BLaER1 treated with 17β-estradiol and CSF1 and Interleukin-3, amounts not matched to agents 10 nM and 100 nM (cell line): ENCODE measurements at regions not wholly inside any gene's neighbourhood (a gene's known extent, or its start where the extent isn't known, plus 50 kb on each side); places are given as distances from the start of the nearest gene placed in this dataset.

Experiments
- H3K27ac ChIP-seq, 11 experiments: shearing (Covaris generic); formaldehyde crosslinking; 2 replicates each; pipeline ENCODE4 v1.8.1; 2022
- H3K27me3 ChIP-seq, 11 experiments: shearing (Covaris generic); formaldehyde crosslinking; 2 replicates each; pipeline ENCODE4 v1.8.1; 2022
- H3K36me3 ChIP-seq, 11 experiments: shearing (Covaris generic); formaldehyde crosslinking; 2 replicates each; pipeline ENCODE4 v1.8.1; 2022
- H3K4me1 ChIP-seq, 10 experiments: shearing (Covaris generic); formaldehyde crosslinking; 2 replicates each; pipeline ENCODE4 v1.8.1; 2022
- H3K4me2 ChIP-seq, 11 experiments: shearing (Covaris generic); formaldehyde crosslinking; 2 replicates each; pipeline ENCODE4 v1.8.1; 2022
- H3K4me3 ChIP-seq, 10 experiments: shearing (Covaris generic); formaldehyde crosslinking; 2 replicates each; pipeline ENCODE4 v1.8.1; 2022
- H3K9ac ChIP-seq, 11 experiments: shearing (Covaris generic); formaldehyde crosslinking; 2 replicates each; pipeline ENCODE4 v1.8.1; 2022
- H3K9me3 ChIP-seq, 11 experiments: shearing (Covaris generic); formaldehyde crosslinking; replicated peaks in 1 of 11; 2 replicates each; pipeline ENCODE4 v1.8.1; 2022
- H4K20me1 ChIP-seq, 11 experiments: shearing (Covaris generic); formaldehyde crosslinking; 2 replicates each; pipeline ENCODE4 v1.8.1; 2022
- Cebpa-rat ChIP-seq, 11 experiments: shearing (Covaris generic); IDR thresholded peaks; 2 replicates each; pipeline ENCODE4 v1.8.1; 2022

DNA sequence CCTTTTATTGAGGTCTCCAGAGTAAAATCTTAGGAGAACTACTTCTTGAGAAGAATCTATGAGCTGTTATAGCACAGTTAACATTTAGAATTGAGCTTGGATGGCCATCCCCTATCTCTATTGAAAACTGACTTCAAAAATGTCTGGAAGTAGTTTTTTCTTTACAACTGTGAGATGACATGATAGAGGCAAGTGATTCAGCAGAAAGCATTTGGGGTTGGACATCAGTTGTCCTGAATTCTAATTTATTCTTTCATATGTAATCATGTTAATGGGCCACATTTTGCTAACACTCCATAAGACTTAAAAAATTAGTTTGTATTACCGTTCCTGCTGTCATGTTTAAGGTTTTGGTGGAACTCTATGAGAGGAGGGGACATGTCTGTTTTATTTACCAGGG, 237.0 kb upstream of the SLC14A2 start:
- Histone ChIP-seq H3K9me3 (no peaks in the 10 kb centered on the region), H3K4me2 (no peak overlapping the region), H4K20me1 (no peaks in the 10 kb centered on the region), H3K27me3 (no peaks in the 10 kb centered on the region), H3K4me1 (peaks cover 0 to 27% (median 4%) of the 10 kb centered on the region in 10 experiments; a peak in 8 of 20 replicates), H3K4me3 (no peak overlapping the region), H3K27ac (no peak overlapping the region), H3K9ac (no peak overlapping the region), H3K36me3 (no peaks in the 10 kb centered on the region)
- no peak for TF ChIP-seq Cebpa-rat (IDR thresholded peaks at IDR 0.05)

DNA sequence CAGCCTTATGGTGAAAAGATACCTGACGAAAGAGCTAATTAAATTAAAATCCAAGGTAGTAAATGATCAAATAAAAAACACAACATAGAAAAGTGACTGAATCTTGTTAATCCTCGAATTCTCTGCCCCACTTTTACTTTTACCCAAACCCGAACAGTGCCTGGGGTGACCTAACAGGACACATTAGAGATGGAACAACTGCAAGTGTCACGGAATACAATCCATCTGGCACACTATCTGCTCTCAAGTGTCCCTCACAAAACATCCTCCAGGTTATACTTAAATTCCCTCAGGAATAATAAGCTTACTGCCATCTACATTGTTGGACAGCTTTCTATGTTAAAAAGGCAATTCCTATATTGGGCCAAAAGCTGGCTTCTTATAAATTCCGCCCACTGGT, 236.3 kb upstream of the SLC14A2 start:
- no peak overlapping the region for H3K4me3 ChIP-seq
- H3K36me3 ChIP-seq: no peaks in the 10 kb centered on the region
- no peak overlapping the region for H3K4me2 ChIP-seq
- H3K9ac ChIP-seq: no peak overlapping the region
- H3K4me1 ChIP-seq: peaks cover 0 to 21% (median 2%) of the 10 kb centered on the region in 10 experiments; a peak in 8 of 20 replicates
- no peaks in the 10 kb centered on the region for H3K9me3 ChIP-seq
- H3K27ac ChIP-seq: no peak overlapping the region
- H3K27me3 ChIP-seq: no peaks in the 10 kb centered on the region
- TF ChIP-seq Cebpa-rat (IDR thresholded peaks at IDR 0.05): no peak
- H4K20me1 ChIP-seq: no peaks in the 10 kb centered on the region

DNA sequence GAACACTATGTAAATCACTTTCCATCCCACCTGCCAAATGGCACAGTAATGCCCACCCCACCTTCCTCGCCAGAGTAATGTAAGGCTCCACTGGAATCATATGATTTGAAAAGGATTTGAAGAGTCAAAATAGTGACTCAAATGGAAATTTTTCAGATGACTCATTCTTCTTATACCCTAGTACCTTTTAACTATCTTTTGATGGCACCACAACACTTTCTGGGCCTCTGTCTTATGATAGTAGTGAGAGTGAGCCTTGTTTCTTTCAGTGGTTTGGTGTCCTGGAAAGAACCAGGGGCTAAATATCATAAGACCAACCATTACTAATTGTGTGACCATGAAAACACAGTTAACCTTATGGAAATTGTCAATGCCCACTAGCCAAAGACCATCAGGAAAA, 235.4 kb upstream of the SLC14A2 start:
- H3K36me3 ChIP-seq: no peaks in the 10 kb centered on the region
- peaks cover 0 to 14% (median 2%) of the 10 kb centered on the region in 10 experiments; a peak in 9 of 20 replicates for H3K4me1 ChIP-seq
- no peak overlapping the region for H3K27ac ChIP-seq
- no peaks in the 10 kb centered on the region for H3K27me3 ChIP-seq
- no peak for TF ChIP-seq Cebpa-rat (IDR thresholded peaks at IDR 0.05)
- H3K9me3 ChIP-seq: no peaks in the 10 kb centered on the region
- no peak overlapping the region for H3K4me2 ChIP-seq
- no peak overlapping the region for H3K4me3 ChIP-seq
- H4K20me1 ChIP-seq: no peaks in the 10 kb centered on the region
- H3K9ac ChIP-seq: no peak overlapping the region

DNA sequence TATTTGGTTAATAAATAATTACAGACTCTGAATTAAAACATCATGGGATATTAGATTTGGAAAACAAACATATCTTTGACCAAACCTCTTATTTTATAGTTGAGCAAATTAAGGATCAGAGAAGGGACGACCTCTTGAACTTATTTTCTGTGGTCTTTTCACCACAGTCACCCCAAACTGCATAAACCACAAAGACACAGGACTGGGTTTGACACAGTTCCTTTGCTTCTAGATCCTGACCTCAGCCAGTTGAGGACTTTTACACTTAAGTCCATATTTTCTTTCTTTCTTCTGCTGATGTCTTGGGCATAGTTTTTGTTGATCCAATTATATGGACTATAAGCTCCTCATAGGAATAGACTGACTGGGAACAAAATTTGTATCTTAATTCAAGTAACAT, 234.0 kb upstream of the SLC14A2 start:
- no peak overlapping the region; a peak in 1 of 22 replicates for H3K4me2 ChIP-seq
- H3K36me3 ChIP-seq: no peaks in the 10 kb centered on the region
- no peak overlapping the region for H3K9ac ChIP-seq
- H3K27me3 ChIP-seq: no peaks in the 10 kb centered on the region
- TF ChIP-seq Cebpa-rat (IDR thresholded peaks at IDR 0.05): no peak
- no peaks in the 10 kb centered on the region; a peak in 2 of 20 replicates for H3K4me1 ChIP-seq
- no peak overlapping the region for H3K27ac ChIP-seq
- no peaks in the 10 kb centered on the region for H3K9me3 ChIP-seq
- H3K4me3 ChIP-seq: no peak overlapping the region
- no peaks in the 10 kb centered on the region for H4K20me1 ChIP-seq

DNA sequence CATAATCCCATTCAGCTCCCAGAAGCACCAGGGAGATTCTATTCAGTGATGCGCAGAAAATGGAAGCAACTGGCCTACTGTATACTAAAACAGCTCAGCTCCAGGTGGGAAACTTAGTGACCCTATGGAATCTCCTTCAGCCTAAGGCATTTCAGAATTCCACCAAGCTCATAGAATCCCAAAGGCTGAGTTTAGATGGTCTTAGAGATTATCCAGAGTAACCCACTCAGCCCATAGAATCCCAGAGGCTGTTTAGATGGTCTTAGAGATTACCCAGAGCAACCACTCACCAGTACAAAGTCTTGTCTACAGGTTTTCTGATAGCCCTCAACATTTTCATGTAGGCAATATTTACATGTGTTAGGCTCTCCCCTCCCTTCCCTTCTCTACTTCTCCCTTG, 232.0 kb upstream of the SLC14A2 start:
- H4K20me1 ChIP-seq: no peaks in the 10 kb centered on the region
- H3K36me3 ChIP-seq: no peaks in the 10 kb centered on the region
- H3K27me3 ChIP-seq: no peaks in the 10 kb centered on the region
- no peak overlapping the region for H3K9ac ChIP-seq
- H3K4me2 ChIP-seq: no peak overlapping the region
- H3K9me3 ChIP-seq: no peaks in the 10 kb centered on the region
- H3K27ac ChIP-seq: no peak overlapping the region
- no peaks in the 10 kb centered on the region; a peak in 2 of 20 replicates for H3K4me1 ChIP-seq
- no peak overlapping the region for H3K4me3 ChIP-seq
- TF ChIP-seq Cebpa-rat (IDR thresholded peaks at IDR 0.05): no peak

DNA sequence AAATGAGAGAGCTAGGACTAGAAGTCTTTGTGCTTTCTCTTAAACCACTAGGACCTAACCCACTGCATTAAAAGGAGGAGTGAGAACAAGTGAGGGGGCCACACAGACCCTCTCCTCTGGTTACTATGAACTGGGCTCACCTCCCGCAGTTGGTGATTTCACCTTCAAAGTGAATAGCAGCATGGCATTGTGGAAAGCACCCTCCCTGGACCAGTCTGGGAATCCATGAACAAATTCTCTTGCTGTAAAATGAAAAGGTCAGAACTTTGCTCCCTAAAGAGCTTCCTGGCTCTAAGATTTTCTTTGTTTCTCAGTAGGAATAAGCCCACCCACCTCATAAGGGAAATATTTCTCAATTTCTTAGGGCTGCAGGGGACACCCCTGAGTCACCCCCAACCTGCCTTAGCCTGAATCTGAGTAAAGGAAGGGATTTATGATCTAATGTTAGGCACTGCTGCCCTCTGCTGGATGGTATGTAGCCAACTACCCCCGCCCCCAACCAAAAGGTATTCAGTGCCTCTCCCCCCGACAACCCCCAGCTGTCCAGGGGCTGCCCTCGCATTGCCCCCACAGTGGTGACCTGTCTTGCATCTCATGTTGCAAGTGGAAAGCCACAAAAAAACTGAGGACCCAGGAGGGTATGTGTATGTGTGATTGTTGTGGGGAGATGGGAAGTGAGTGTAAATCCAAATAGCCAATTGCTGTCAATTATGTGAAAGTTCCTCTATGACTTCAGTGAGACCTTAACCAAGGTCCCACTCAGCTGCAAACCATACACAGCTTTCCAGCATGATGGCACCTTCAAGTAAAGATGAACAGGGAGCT, 230.9 kb upstream of the SLC14A2 start:
- Histone ChIP-seq H3K4me1 (no peaks in the 10 kb centered on the region; a peak in 2 of 20 replicates), H3K27ac (no peak overlapping the region), H3K9me3 (no peaks in the 10 kb centered on the region), H3K4me2 (no peak overlapping the region), H3K27me3 (no peaks in the 10 kb centered on the region), H4K20me1 (no peaks in the 10 kb centered on the region), H3K36me3 (no peaks in the 10 kb centered on the region), H3K4me3 (no peak overlapping the region), H3K9ac (no peak overlapping the region)
- no peak for TF ChIP-seq Cebpa-rat (IDR thresholded peaks at IDR 0.05)

DNA sequence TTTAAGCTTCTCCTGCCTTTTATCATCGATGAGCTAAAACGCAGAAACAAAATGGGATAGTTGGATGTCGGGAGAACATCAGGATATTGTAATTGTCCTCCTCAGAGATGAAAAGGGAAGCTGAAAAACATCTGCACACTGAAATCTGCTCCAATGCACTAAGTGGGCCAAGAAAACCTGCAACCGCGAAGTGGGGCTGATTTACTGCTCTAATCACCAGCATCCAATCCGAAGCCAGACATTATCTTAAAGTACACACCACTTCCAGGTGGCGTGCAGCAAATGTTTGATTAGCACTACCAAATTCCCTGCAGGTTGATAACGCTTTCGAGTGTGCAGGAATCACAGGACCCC, 230.3 kb upstream of the SLC14A2 start:
- Histone ChIP-seq H3K9ac (no peak overlapping the region), H3K9me3 (no peaks in the 10 kb centered on the region), H3K36me3 (no peaks in the 10 kb centered on the region), H3K27me3 (no peaks in the 10 kb centered on the region), H4K20me1 (no peaks in the 10 kb centered on the region), H3K4me2 (no peak overlapping the region), H3K4me1 (no peaks in the 10 kb centered on the region; a peak in 2 of 20 replicates), H3K4me3 (no peak overlapping the region), H3K27ac (no peak overlapping the region)
- no peak for TF ChIP-seq Cebpa-rat (IDR thresholded peaks at IDR 0.05)

DNA sequence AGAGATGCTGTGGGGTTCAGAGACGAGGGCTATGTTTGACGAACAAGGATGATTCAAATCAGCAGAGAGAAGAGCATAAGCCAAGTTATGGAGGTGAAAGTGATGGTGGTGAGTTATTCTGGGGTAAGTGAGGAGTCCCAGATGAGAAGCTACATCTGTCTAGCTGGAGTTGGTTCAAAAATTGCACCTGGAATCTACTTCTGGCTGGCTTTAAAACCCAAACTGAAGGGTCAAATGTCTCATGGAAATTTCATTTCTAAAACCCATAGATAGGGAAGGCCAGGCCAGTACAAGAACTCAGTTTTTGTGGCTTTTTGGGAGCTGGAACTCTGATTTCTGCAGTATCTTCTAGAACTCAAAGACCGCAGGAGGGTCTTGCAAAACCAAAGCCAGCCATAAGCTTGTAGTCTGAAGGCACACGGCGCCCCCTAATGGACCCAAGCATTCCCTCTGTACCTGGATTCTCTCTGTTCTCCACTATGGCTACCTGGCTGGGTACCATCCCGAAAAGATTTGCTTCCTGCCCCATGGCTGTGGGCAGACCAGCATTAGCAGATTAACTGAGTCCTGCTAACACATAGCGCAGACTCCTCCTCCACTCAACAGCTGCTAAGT, 229.1 kb upstream of the SLC14A2 start:
- Histone ChIP-seq H4K20me1 (no peaks in the 10 kb centered on the region), H3K9ac (no peak overlapping the region), H3K4me3 (no peak overlapping the region), H3K4me2 (no peak overlapping the region), H3K27me3 (no peaks in the 10 kb centered on the region), H3K9me3 (no peaks in the 10 kb centered on the region), H3K27ac (no peak overlapping the region), H3K36me3 (no peaks in the 10 kb centered on the region), H3K4me1 (no peaks in the 10 kb centered on the region; a peak in 2 of 20 replicates)
- no peak for TF ChIP-seq Cebpa-rat (IDR thresholded peaks at IDR 0.05)

DNA sequence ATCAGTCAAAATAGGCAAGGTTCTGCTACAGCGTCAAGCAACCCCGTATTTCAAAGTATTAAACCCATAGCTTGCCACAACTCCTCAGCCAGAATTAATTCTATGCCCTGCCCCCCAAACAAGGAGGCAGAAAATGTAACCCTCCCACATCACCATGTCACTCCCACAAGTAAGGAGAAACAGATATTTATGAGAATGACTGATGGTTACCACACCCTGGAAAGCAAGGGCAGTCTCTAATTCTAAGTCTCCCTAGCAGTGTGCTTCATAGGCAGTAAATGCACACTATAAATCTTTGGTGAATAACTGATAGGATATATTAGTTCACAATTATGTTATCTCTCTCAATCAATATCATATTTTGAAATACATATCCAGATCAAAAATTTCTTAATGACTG, 228.0 kb upstream of the SLC14A2 start:
- Histone ChIP-seq H4K20me1 (no peaks in the 10 kb centered on the region), H3K4me1 (no peaks in the 10 kb centered on the region; a peak in 1 of 20 replicates), H3K9me3 (0 out of 22 replicates have a peak, but pooled peaks cover 0 to 5% (median 0%) of the 10 kb centered on the region in 11 experiments), H3K27me3 (no peaks in the 10 kb centered on the region), H3K9ac (no peak overlapping the region), H3K36me3 (no peaks in the 10 kb centered on the region), H3K27ac (no peak overlapping the region), H3K4me2 (no peak overlapping the region), H3K4me3 (no peak overlapping the region)
- TF ChIP-seq Cebpa-rat (IDR thresholded peaks at IDR 0.05): no peak

DNA sequence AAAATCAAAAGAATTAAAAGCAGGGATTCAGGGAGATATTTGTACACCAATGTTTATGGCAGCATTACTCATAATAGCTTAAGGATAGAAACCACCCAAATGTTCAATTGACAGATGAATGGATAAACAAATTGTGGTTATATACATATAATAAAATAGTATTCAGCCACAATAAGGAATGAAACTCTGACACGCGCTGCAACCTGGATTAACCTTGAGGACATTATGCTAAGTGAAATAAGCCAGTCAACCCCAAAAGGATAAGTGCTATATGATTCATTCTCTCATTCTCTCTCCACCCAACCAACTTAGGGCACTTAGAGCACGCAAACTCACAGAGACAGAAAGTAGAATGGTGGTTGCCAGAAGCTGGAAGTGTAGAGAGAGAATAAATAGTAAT, 216.8 kb upstream of the SLC14A2 start:
- H3K4me1 ChIP-seq: peaks cover 12 to 17% (median 15%) of the 10 kb centered on the region in 10 experiments
- H3K27ac ChIP-seq: no peak overlapping the region
- no peaks in the 10 kb centered on the region for H4K20me1 ChIP-seq
- no peaks in the 10 kb centered on the region for H3K36me3 ChIP-seq
- no peak overlapping the region for H3K9ac ChIP-seq
- no peaks in the 10 kb centered on the region; a peak in 2 of 22 replicates for H3K9me3 ChIP-seq
- H3K4me3 ChIP-seq: no peak overlapping the region
- H3K4me2 ChIP-seq: no peak overlapping the region
- H3K27me3 ChIP-seq: no peaks in the 10 kb centered on the region
- no peak; a peak in 1 of 22 replicates for TF ChIP-seq Cebpa-rat (IDR thresholded peaks at IDR 0.05)
